Gastroesophageal sphincter (tissue), 3 donors: ENCODE measurements at regions not wholly inside any gene's neighbourhood (a gene's known extent, or its start where the extent isn't known, plus 50 kb on each side); places are given as distances from the start of the nearest gene placed in this dataset.

Experiments
- CTCF ChIP-seq, 4 experiments: fragments of 200-600 bp in 2 of 4; fragments of 450-650 bp in 2 of 4; sonication (generic) in 1 of 4; IDR thresholded peaks; one replicate each; pipeline ENCODE4 v1.5.1; 2017 to 2019; ENCODE audit warnings: antibody characterized with exemption in 4 of 4, mild to moderate bottlenecking in 2 of 4, moderate library complexity in 2 of 4
- EP300 ChIP-seq: sonication (generic); formaldehyde crosslinking; IDR thresholded peaks from one replicate; pipeline ENCODE4 v1.6.1; 2017; ENCODE audit warnings: antibody characterized with exemption, mild to moderate bottlenecking
- POLR2A ChIP-seq, 2 donors: fragments of 450-650 bp; IDR thresholded peaks; one replicate each; pipeline ENCODE4 v1.6.1; 2017; ENCODE audit warnings: antibody characterized with exemption in 2 of 2, mild to moderate bottlenecking in 2 of 2, moderate library complexity in 1 of 2
- POLR2AphosphoS5 ChIP-seq: sonication (generic); formaldehyde crosslinking; IDR thresholded peaks from one replicate; pipeline ENCODE4 v1.6.1; 2017; ENCODE audit warnings: antibody characterized with exemption

GRCh38 chr10:4083509-4084003, 298.5 kb upstream of the KLF6 start:
- TF ChIP-seq EP300 (no peak), CTCF (IDR thresholded peaks at IDR 0.05) (no peak), POLR2A (IDR thresholded peaks at IDR 0.05) (no peak), POLR2AphosphoS5 (peak; percentile 74)
